Spleen (tissue), 7 donors: ENCODE measurements at regions not wholly inside any gene's neighbourhood (a gene's known extent, or its start where the extent isn't known, plus 50 kb on each side); places are given as distances from the start of the nearest gene placed in this dataset.

Source experiments
- CTCF ChIP-seq, 11 experiments: fragments of 200-600 bp in 7 of 11; fragments of 450-650 bp in 4 of 11; sonication (generic) in 4 of 11; IDR thresholded peaks in 8 of 11; conservative IDR thresholded peaks in 3 of 11; 1 replicate in 7 of 11; 2 replicates in 4 of 11; pipeline versions ENCODE4 v1.4.0 to v1.8.0; 2016 to 2021; ENCODE audit warnings: antibody characterized with exemption in 11 of 11, inconsistent platforms in 4 of 11, mild to moderate bottlenecking in 1 of 11
- POLR2A ChIP-seq, 3 donors: fragments of 450-650 bp; IDR thresholded peaks; one replicate each; pipeline ENCODE4 v1.5.1; 2017; ENCODE audit warnings: antibody characterized with exemption in 3 of 3, mild to moderate bottlenecking in 1 of 3
- POLR2AphosphoS5 ChIP-seq, 3 donors: sonication (generic); formaldehyde crosslinking; IDR thresholded peaks; one replicate each; pipeline ENCODE4 v1.5.1; 2017; ENCODE audit warnings: antibody characterized with exemption in 3 of 3
- donor health status: DM: no; HTN: no; CAD: no; lungs with moderate emphysema.
- donor health status: DM: no; HTN: no; CAD: no.
- donor health status: DM: no; HTN: no; CAD: no.

- TF ChIP-seq POLR2A (IDR thresholded peaks at IDR 0.05) (no peak), CTCF (IDR thresholded peaks at IDR 0.05 in 8 of 11, conservative IDR thresholded peaks at IDR 0.05 in 3 of 11) (no peak), POLR2AphosphoS5 (IDR thresholded peaks at IDR 0.05) (no peak)
Observed at GRCh38 chr5:103645816-103646215, 83.2 kb upstream of the NUDT12 start.
